ENCODE measurements at regions not wholly inside any gene's neighbourhood (a gene's known extent, or its start where the extent isn't known, plus 50 kb on each side); places are given as distances from the start of the nearest gene placed in this dataset.

DNA sequence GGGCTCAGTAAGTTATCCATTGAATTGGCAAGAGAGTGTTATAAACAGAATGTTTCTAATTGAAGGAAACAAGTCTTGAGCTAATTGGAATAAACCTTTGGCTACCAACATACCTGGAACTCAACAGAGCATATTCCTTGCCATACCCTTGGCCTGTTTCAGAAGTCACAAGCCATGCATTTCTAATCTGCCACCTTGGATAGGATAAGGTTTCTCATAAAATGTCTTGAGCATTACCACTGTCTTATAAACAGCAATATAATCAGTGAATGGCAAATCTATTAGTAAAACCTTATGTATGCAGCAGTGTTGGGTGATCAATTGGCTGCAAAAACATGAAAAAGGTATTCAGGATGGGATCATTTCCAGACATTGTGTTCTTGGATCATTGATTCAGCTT, 765.2 kb upstream of the SEL1L start:
- Histone ChIP-seq H3K27ac (no peak overlapping the region), H3K27me3 (no peaks in the 10 kb centered on the region), H3K9me3 (no peaks in the 10 kb centered on the region), H3K36me3 (no peaks in the 10 kb centered on the region), H3K4me1 (no peaks in the 10 kb centered on the region), H3K4me3 (no peak overlapping the region)
- TF ChIP-seq, protein P1, sequence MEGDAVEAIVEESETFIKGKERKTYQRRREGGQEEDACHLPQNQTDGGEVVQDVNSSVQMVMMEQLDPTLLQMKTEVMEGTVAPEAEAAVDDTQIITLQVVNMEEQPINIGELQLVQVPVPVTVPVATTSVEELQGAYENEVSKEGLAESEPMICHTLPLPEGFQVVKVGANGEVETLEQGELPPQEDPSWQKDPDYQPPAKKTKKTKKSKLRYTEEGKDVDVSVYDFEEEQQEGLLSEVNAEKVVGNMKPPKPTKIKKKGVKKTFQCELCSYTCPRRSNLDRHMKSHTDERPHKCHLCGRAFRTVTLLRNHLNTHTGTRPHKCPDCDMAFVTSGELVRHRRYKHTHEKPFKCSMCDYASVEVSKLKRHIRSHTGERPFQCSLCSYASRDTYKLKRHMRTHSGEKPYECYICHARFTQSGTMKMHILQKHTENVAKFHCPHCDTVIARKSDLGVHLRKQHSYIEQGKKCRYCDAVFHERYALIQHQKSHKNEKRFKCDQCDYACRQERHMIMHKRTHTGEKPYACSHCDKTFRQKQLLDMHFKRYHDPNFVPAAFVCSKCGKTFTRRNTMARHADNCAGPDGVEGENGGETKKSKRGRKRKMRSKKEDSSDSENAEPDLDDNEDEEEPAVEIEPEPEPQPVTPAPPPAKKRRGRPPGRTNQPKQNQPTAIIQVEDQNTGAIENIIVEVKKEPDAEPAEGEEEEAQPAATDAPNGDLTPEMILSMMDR (IDR thresholded peaks at IDR 0.05): no peak
- DNase-seq (no peak), FAIRE-seq (no peak), ATAC-seq (no peak)
- intact Hi-C loops (cut with DNase I): no loop called here

DNA sequence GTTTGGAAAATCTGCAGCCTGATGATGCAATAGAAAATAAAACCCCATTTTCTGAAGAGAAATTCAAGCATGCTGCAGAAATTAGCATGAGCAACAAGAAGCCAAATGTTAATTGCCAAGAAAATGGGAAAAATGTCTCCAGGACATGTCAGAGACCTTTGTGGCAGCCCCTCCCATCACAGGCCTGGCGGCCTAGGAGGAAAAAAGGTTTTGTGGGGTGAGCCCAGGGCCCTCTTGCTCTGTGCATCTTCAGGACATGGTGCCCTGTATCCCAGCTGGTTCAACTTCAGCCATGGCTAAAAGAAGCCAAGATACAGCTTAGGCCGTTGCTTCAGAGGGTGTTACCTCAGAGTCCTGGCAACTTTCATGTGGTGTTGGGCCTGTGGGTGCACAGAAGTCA, 775.5 kb upstream of the SEL1L start:
- TF ChIP-seq, protein P1 (IDR thresholded peaks at IDR 0.05): no peak
- ATAC-seq: no peak
- intact Hi-C loops (cut with DNase I): no loop called here
- Histone ChIP-seq H3K4me3 (no peak overlapping the region), H3K27me3 (no peaks in the 10 kb centered on the region), H3K27ac (no peak overlapping the region), H3K4me1 (no peaks in the 10 kb centered on the region), H3K36me3 (no peaks in the 10 kb centered on the region), H3K9me3 (no peaks in the 10 kb centered on the region)
- 82 to 93% methylated on average over 2 of the region's 2 CpGs for WGBS, 2 donors
- no peak for DNase-seq
- FAIRE-seq: no peak

DNA sequence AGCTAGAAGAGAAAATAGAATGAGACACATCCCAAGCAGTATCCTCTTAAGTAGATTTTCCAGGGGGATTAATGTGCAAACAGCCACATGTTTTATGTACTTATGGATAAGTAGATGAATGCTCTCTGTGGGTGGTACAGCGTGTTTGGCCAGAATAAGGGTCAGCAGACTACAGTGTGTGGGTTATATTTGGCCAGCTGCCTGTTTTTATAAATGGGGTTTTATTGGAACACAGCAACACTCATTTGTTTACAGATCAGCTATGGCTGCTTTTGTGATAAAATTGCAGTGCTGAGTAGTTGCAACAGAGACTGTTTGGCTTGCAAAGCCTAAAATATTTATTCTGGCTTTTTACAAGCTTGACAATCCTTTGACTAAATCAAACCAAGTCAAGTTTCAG, 780.2 kb upstream of the SEL1L start:
- no peak for DNase-seq
- TF ChIP-seq, protein P1 (IDR thresholded peaks at IDR 0.05): no peak

DNA sequence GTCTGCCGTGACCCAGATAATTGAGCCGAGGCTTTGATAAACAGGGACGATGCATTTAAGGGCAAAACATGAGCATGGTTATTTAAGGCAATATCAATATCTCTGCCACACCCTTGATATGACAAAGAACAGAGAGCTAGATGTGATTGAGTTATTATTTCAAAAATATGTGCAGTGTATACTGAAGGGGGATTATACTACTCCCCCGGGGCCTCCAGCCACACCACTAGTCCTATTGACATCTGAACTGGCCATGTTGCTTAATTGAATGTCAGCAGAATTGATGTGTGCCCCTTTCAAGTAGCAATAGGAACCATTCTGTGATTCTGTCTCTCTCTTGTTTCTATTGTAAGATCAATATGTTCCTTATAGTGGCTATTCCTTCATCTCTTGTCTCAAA, 794.8 kb upstream of the SEL1L start:
- WGBS, 2 donors: 68 to 72% methylated on average over 4 of the region's 4 CpGs
- H3K27me3 ChIP-seq: no peaks in the 10 kb centered on the region
- TF ChIP-seq, protein P1 (IDR thresholded peaks at IDR 0.05): no peak
- no peaks in the 10 kb centered on the region for H3K36me3 ChIP-seq
- FAIRE-seq (no peak), DNase-seq (no peak), ATAC-seq (no peak)
- H3K27ac ChIP-seq: no peak overlapping the region
- H3K4me3 ChIP-seq: no peak overlapping the region
- no peaks in the 10 kb centered on the region for H3K4me1 ChIP-seq
- intact Hi-C loops (cut with DNase I): no loop called here
- no peaks in the 10 kb centered on the region for H3K9me3 ChIP-seq

More for the DNA sequence above, 780.2 kb upstream of the SEL1L start:
- ATAC-seq: no peak
- 6 to 11% methylated on average over 1 of the region's 1 CpG for WGBS, 2 donors
- Histone ChIP-seq H3K4me1 (no peaks in the 10 kb centered on the region), H3K4me3 (no peak overlapping the region), H3K27me3 (no peaks in the 10 kb centered on the region), H3K36me3 (no peaks in the 10 kb centered on the region), H3K27ac (no peak overlapping the region), H3K9me3 (no peaks in the 10 kb centered on the region)
- FAIRE-seq: no peak
- intact Hi-C loops (cut with DNase I): no loop called here

DNA sequence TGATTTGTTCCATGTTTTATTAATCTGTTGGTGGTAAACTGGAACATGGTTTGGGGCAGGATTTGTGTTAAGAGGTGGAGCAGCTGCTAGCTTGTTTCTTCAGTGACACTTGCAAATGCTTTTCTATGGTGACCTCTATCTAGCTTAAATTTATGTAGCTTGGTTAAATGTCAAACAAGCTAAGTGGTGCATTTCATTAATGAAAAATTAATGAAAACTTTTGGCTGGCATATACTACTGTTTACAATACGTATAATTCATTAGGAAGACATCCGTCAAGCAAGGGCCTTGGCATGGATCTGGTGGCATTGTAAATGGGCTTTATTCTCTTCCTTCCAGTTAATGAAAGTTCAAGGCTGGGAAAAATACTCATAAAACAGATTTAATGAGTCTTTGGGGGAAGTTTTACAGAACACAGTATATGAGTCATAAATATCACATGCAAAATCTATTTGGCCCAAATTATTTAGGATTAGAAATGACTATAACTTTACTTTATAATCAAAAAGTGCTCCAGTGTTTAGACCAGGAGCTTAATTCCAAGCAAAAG, 807.7 kb upstream of the SEL1L start:
- Histone ChIP-seq H3K27me3 (no peaks in the 10 kb centered on the region), H3K36me3 (no peaks in the 10 kb centered on the region), H3K4me3 (no peak overlapping the region), H3K4me1 (no peaks in the 10 kb centered on the region), H3K9me3 (no peaks in the 10 kb centered on the region), H3K27ac (no peak overlapping the region)
- 54 to 66% methylated on average over 2 of the region's 2 CpGs for WGBS, 2 donors
- FAIRE-seq (no peak), DNase-seq (no peak), ATAC-seq (no peak)
- intact Hi-C loops (cut with DNase I): no loop called here
- TF ChIP-seq, protein P1 (IDR thresholded peaks at IDR 0.05): no peak
